Ovary (tissue), 3 donors: ENCODE measurements at regions not wholly inside any gene's neighbourhood (a gene's known extent, or its start where the extent isn't known, plus 50 kb on each side); places are given as distances from the start of the nearest gene placed in this dataset.

Experiments used
- CTCF ChIP-seq, 3 donors: fragments of 450-650 bp in 2 of 3; fragments of 200-600 bp in 1 of 3; IDR thresholded peaks; one replicate each; pipeline versions ENCODE4 v1.5.1 to v1.8.0; 2016 to 2022; ENCODE audit warnings: antibody characterized with exemption in 3 of 3, mild to moderate bottlenecking in 1 of 3
- EP300 ChIP-seq: sonication (generic); formaldehyde crosslinking; IDR thresholded peaks from one replicate; pipeline ENCODE4 v1.6.1; 2017; ENCODE audit warnings: antibody characterized with exemption
- POLR2A ChIP-seq: fragments of 450-650 bp; IDR thresholded peaks from one replicate; pipeline ENCODE4 v1.6.1; 2017; ENCODE audit warnings: antibody characterized with exemption, mild to moderate bottlenecking, moderate library complexity
- donor health status: DM: no; HTN: no; CAD: no.

DNA sequence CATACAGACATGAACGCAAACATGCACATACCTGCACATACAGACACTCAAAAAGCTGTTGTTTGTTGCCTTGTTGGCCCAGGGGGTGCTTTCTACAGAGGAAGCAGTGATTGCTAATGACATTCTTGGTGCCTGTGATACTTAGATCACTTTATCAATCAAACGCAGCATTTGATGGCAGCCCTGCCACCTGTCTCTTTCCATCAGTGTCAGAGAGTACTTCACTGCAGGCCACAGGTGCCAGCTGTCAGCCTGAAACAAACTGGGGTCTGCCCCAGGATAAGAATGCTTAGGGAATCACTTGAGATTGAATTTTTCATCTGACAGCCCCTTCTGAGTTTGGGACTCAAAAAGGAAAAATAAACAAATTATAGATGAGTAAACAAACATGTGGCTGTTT is 388.9 kb upstream of the SGCD start:
- no peak for TF ChIP-seq POLR2A
- no peak for TF ChIP-seq CTCF (IDR thresholded peaks at IDR 0.05)
- TF ChIP-seq EP300, result no peak
